DMS53 treated with DMSO at 0.1 percent for 48 hours (cell line): ENCODE measurements at regions not wholly inside any gene's neighbourhood (a gene's known extent, or its start where the extent isn't known, plus 50 kb on each side); places are given as distances from the start of the nearest gene placed in this dataset.

ENCODE experiments used
- DNase-seq: peaks from one replicate; lab custom pipeline; 2025; ENCODE audit not compliant: unreplicated experiment; lab: John Stamatoyannopoulos, UW

DNA sequence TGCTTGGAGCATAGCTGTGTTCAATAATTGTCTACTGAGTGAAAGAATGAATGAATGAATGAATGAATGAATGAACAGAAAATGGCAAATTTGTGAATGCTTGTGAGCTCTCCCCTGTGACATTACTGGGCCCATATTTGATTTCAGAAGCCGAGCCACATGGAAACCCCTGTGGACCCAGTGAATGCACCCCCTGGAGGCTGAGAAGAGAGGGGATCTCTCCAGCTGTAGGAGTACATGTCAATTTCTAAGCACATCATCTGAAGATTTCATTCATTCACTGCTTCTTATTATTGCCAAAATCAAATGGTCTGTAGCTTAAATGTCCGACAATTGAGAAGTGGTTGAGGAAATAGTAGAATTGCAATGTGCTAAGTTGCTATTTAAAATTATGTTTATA, 58.3 kb upstream of the DOCK1 start:
- no peak for DNase-seq

DNA sequence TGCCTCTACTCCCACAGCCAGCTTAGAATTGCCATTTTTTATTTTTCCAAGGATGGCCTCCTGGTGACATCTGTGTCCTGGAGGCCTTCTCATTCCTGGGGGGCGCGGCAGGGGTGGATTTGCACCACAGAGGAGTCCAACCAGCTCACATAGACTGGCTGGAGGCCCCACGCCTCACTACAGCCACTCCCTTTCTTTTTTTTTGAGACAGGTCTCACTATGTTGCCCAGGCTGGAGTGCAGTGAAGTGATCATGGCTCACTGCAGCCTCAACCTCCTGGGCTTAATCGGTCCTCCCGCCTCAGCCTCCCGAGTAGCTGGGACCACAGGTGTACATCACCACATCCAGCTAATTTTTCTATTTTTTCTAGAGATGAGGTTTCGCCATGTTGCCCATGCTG, 57.6 kb upstream of the DOCK1 start:
- no peak for DNase-seq

DNA sequence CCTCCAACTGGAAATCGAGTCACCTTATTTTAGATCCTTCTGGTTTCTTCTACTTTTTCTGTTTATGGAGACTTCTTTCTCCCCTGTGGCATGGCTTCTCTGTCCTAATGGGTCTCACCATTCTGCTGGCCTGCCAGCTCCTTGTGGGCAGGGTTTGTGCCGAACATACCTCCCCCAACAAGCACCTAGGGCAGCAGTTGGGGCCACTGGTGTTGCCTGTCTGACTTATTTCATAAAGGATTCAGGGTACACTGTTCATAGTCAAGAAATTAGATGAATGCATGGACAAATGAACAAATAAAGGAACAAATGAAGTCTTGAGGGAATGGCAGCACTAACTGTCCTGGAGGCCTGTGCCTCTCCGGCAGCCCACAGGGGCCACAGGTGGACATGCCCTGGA, 55.6 kb upstream of the DOCK1 start:
- no peak for DNase-seq

DNA sequence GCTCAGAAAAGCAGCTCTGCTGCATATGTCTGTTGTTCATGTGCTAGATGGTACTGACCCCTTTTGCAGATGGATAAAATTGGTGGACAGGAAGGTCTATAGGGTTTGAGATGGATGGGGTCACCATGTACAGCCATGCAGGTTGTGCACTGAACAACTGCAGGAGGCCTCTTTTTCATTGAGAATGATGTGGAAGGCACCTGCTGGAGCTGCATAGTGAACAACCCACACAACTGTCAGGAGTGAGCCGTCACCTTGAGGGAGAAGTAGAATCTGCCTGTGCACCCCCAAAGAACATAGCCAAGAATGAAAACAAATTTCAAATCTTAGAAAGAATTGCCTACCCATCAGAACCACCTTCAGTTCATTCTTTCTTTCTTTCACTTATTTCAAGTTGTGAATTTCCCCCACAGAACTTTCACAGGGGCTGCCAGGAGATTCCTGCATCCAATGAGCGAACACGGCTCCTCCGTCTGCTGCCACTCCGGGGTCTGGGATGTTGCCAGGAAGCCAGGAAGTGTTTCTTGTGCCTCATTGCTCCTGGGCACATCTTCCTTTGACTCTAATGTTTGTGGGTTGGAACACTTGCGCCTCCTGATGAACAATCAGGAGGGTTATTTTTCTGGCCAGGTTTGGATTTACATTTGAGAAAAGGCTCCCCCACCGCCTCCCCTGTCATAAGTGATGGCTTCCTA, 53.7 kb upstream of the DOCK1 start:
- no peak for DNase-seq

DNA sequence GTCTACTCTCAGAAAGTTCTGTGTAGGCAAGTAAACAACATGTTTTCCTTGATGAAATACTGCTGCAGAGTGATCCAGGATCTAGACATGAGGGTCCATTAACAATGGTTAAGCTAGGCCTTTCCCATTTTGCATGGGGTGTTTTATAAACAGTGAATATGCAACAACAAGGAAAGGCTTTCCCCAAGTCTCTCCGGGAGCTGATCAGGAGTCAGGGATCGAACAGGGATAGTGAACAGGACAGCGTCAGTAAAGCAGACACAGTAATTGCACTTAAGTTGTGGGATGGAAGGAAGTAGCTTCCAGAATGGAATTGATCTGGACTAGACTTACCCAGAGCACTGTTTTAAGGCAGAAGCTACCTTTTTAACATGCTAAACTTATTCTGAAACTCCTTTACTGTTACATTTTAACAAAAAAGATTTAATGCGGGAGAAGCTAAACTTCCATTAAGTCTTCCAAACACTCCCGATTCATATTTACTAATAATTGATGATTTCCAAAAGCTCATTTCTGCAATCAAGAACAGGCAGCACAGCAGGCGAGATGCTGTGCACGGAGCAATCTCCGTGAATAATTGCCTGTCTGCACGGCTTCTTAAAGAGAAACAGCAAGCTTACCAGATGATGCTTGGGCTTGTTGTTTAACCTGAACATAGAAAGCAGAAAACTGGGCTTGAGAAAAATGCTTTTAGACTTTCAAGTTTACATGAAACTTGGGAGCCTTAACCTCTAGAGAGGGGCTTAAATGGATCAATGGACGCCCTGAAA, 50.3 kb upstream of the DOCK1 start:
- DNase-seq = no peak
